Naive B cell (primary cell): ENCODE measurements at regions not wholly inside any gene's neighbourhood (a gene's known extent, or its start where the extent isn't known, plus 50 kb on each side); places are given as distances from the start of the nearest gene placed in this dataset.

ENCODE experiments used
- ATAC-seq, 2 donors: fragments of 150-1000 bp; cut with Tn5 transposase; 2 replicates each; pipeline ENCODE4 v1.10.0; 2021; ENCODE audit warnings: low read depth in 2 of 2, mild to moderate bottlenecking in 2 of 2, moderate library complexity in 2 of 2
- DNase-seq: peaks from one replicate; pipeline ENCODE4 v3.0.0; 2022
- H3K27ac Mint-ChIP-seq, 6 donors: one replicate each; pipeline ENCODE4 v1.8.0; 2020 to 2022; ENCODE audit warnings: mild to moderate bottlenecking in 6 of 6, mixed read lengths in 6 of 6, moderate library complexity in 5 of 6, inconsistent platforms in 2 of 6
- H3K27me3 Mint-ChIP-seq, 3 donors: one replicate each; pipeline ENCODE4 v1.8.0; 2021 to 2022; ENCODE audit warnings: mixed read lengths in 3 of 3, mild to moderate bottlenecking in 1 of 3
- H3K36me3 Mint-ChIP-seq, 2 donors: one replicate each; pipeline ENCODE4 v1.8.0; 2020 to 2022; ENCODE audit warnings: mixed read lengths in 2 of 2, inconsistent platforms in 1 of 2, mild to moderate bottlenecking in 1 of 2
- H3K4me1 Mint-ChIP-seq, 3 donors: one replicate each; pipeline ENCODE4 v1.8.0; 2020 to 2022; ENCODE audit warnings: mixed read lengths in 3 of 3, inconsistent platforms in 1 of 3, mild to moderate bottlenecking in 1 of 3, moderate library complexity in 1 of 3
- H3K4me3 Mint-ChIP-seq, 8 donors: one replicate each; pipeline ENCODE4 v1.8.0; 2020 to 2022; ENCODE audit warnings: mild to moderate bottlenecking in 8 of 8, mixed read lengths in 8 of 8, moderate library complexity in 8 of 8, inconsistent platforms in 2 of 8
- H3K9me3 Mint-ChIP-seq, 7 donors: one replicate each; pipeline ENCODE4 v1.8.0; 2020 to 2022; ENCODE audit warnings: mixed read lengths in 7 of 7, mild to moderate bottlenecking in 5 of 7, inconsistent platforms in 2 of 7, moderate library complexity in 1 of 7

DNA sequence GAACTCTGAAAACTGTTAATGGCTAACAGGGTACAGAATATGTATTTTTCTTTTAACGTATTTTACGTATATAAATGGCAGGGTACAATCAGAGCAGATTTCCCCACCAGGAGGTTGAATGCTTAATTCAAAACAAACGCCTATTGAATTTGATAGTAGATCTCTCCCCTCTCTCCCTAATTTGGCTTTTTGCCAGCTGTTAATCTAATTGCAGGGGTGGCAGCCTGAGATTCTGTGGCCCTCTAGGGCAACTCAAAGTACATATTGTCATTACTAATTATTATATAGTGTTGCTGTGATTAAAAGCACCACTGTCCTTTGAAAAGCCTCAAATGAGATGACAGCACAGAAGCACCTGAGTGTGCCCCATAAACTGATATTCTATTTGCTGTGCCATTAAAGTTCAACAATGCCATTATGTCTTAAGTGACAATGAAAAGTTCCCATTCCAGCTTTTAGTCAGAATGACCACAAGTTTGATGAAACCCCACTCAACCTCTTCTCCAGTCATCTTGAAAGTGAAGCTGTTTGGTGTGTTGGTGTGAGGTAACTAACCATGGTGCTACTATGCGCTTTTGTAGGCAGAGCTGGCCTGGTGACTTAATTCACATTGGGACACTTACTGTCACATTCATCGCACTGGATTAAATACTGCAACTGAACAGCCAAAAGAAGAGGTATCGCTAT lies 351.4 kb downstream of the KCNRG start:
- peak overlapping the region in 1 of 8 donors; percentile 56 for H3K4me3 Mint-ChIP-seq
- H3K9me3 Mint-ChIP-seq: peaks cover 0 to 6% (median 0%) of the 10 kb centered on the region in 7 donors
- H3K27ac Mint-ChIP-seq: peak overlapping the region in 1 of 6 donors; percentile 7
- DNase-seq (no peak), ATAC-seq (no peak)
- no peaks in the 10 kb centered on the region for H3K36me3 Mint-ChIP-seq
- peaks cover 22 to 26% (median 25%) of the 10 kb centered on the region in 3 donors for H3K4me1 Mint-ChIP-seq
- H3K27me3 Mint-ChIP-seq: no peaks in the 10 kb centered on the region

DNA sequence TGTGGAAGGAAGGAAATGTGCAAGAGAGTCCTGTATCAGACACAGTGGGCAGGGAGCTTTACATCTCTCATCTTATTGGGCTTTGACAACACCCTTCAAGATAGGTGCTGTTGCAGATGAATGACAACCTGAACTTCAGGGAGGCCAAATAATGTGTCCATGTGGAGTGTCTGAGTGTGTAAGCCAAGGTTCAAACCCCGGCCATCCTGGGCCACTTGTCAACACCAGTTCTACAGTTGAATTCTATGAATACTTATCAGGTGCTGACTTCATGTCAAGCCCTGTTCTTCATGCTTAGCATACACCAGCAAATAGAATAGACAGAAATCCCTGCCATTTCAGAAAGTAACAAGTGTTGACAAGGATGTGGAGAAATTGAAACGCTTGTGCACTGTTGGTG lies 354.4 kb downstream of the KCNRG start:
- peak overlapping the region in 1 of 6 donors; percentile 34 for H3K27ac Mint-ChIP-seq
- H3K36me3 Mint-ChIP-seq: no peaks in the 10 kb centered on the region
- no peak for DNase-seq
- peaks cover 0 to 6% (median 0%) of the 10 kb centered on the region in 7 donors for H3K9me3 Mint-ChIP-seq
- no peaks in the 10 kb centered on the region for H3K27me3 Mint-ChIP-seq
- no peak for ATAC-seq
- peaks cover 22 to 26% (median 25%) of the 10 kb centered on the region in 3 donors for H3K4me1 Mint-ChIP-seq
- no peak overlapping the region for H3K4me3 Mint-ChIP-seq

DNA sequence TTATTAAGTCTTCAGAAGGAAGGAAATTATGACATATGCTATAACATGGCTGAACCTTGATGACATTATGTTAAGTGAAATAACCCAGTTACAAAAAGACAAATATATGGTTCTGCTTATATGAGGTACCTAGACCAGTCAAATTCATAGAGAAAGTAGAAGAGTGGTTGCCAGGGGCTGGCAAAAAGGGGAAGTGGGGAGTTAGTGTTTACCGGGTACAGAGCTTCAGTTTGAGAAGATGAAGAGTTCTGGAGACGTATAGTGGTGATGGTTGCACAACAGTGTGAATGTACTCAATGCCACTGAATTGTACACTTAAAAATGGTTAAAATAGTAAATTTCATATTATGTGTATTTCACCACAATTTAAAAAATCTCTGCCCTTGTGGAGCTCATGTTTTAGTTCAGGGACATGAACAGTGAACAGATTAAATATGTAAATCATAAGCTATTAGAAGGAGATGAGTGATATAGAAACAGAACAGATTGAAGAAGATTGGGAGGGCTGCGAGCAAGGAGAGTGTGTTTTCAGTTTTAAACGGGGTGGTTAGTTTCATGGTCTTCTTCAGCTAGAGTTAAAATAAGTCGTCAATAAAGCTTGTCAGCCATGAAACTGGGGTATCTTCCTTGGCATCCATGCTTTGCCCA lies 355.2 kb downstream of the KCNRG start:
- H3K9me3 Mint-ChIP-seq: peaks cover 0 to 6% (median 0%) of the 10 kb centered on the region in 7 donors
- peak overlapping the region; percentile 4 to 95 (median 20) for H3K27ac Mint-ChIP-seq
- H3K36me3 Mint-ChIP-seq: no peaks in the 10 kb centered on the region
- H3K4me3 Mint-ChIP-seq: peak overlapping the region in 6 of 8 donors; percentile 1 to 50 (median 40)
- ATAC-seq: peak; percentile 96 to 98
- DNase-seq: peak; percentile 57
- no peaks in the 10 kb centered on the region for H3K27me3 Mint-ChIP-seq
- H3K4me1 Mint-ChIP-seq: peaks cover 21 to 26% (median 22%) of the 10 kb centered on the region in 3 donors

DNA sequence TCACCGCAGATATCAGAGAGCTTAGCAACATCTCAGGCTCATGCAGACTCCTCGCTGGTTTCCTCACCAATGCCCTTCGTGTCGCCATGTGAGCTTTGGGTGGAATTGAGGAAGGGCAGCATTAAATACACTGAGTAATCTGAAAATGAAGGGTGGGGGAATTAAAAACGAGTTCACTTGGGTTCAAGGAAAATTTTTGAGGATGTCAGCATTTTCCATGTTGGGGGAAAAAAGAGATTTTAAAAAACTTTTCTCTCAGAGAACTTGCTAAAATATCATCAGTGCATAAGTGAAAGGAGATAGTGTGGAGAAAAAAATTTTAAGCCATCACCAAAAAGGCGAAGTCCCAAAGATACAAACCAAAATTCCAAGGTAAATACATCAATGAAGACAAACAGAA lies 359.3 kb downstream of the KCNRG start:
- no peaks in the 10 kb centered on the region for H3K27me3 Mint-ChIP-seq
- H3K36me3 Mint-ChIP-seq: no peaks in the 10 kb centered on the region
- DNase-seq (no peak), ATAC-seq (no peak)
- peak overlapping the region in 1 of 6 donors; percentile 44 for H3K27ac Mint-ChIP-seq
- H3K4me1 Mint-ChIP-seq: peaks cover 15 to 21% (median 17%) of the 10 kb centered on the region in 3 donors
- H3K4me3 Mint-ChIP-seq: no peak overlapping the region
- peaks cover 0 to 6% (median 1%) of the 10 kb centered on the region in 7 donors for H3K9me3 Mint-ChIP-seq

DNA sequence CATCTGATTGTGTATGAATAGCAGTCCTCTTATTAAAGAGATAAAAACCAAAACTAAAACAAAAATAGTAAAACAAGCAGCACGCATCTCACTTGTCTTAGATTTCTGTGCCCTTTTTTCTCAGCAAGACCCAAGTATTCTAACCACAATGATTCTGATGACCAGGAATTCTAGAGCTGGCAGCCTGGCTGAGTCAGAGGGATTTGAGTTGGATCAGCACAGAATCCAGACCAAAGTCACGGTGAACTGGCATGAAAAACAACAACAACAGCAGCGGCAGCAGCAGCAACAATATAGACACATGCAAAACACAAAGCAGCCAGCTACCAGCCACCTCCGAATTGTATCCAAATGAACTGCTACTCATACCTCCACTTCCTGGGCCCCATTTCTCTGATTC lies 360.5 kb downstream of the KCNRG start:
- H3K27me3 Mint-ChIP-seq: no peaks in the 10 kb centered on the region
- peaks cover 7 to 8% of the 10 kb centered on the region in 2 donors for H3K36me3 Mint-ChIP-seq
- ATAC-seq: no peak
- peaks cover 4 to 15% (median 7%) of the 10 kb centered on the region in 7 donors for H3K9me3 Mint-ChIP-seq
- H3K4me1 Mint-ChIP-seq: peaks cover 3 to 8% (median 4%) of the 10 kb centered on the region in 3 donors
- no peak for DNase-seq
- no peak overlapping the region for H3K4me3 Mint-ChIP-seq
- peak overlapping the region in 1 of 6 donors; percentile 34 for H3K27ac Mint-ChIP-seq

DNA sequence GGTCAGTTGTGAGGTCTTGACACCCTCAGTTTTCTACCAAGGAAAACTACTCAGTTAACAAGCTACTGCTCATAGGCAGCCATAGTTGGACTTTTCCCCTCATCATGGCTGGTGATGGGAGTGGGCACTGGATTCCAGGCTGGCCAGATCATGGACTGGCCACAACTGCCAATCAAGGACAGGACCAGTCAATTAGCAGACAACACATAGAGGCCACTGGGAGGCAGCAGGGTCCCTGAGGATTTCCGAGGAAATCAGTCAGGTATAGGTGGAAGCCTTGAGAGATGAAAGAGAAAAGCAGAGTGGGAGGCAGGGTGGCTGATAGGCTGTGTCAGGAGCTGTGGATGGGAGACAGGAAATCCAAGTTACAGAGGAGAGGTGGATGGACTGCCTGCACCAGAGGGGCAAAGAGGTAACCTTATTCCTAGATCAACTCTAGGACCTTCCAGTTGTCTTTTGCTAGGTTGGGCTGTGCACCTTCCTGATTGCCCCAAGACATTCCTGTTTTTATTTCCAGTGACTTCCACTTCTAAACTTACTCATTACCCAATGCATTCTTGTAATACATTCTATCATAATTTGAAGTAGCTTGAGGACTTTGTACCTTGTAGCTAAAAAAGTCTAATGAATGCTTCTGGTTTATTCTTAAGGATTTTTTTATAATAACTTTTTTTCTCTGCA lies 361.8 kb downstream of the KCNRG start:
- no peak for DNase-seq
- no peak for ATAC-seq
- Mint-ChIP-seq H3K27ac (no peak overlapping the region), H3K36me3 (peaks cover 12 to 15% of the 10 kb centered on the region in 2 donors), H3K4me3 (no peak overlapping the region), H3K4me1 (peaks cover 0 to 3% (median 0%) of the 10 kb centered on the region in 3 donors), H3K27me3 (no peaks in the 10 kb centered on the region), H3K9me3 (peaks cover 8 to 27% (median 15%) of the 10 kb centered on the region in 7 donors)

DNA sequence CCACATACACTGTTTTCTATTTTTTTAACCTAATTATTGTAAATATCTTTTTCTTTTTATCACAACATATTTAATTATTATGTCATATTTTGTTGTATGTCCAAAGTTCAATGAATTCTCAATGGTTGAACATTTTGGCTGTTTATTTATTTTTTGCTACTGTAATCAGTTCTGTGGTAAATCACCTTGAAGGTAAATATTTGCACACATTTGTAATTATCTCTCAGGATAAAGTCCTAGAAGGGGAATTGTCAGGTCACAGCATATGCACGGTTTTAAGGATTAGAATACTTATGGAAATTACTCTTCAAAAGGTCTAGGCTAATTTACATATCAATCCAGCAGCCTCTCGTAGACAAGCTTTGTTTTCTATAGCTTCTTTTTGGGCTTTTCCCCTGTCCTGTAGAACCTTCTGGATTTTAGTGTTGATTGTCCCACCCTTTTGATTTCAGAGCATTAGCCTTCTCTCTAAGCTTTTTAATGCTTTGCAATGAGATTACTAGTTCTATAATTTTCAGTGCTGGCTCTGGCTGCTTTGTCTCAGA lies 362.6 kb downstream of the KCNRG start:
- no peaks in the 10 kb centered on the region for H3K27me3 Mint-ChIP-seq
- H3K36me3 Mint-ChIP-seq: peaks cover 12 to 15% of the 10 kb centered on the region in 2 donors
- DNase-seq (no peak), ATAC-seq (no peak)
- H3K4me3 Mint-ChIP-seq: no peak overlapping the region
- no peak overlapping the region for H3K27ac Mint-ChIP-seq
- H3K4me1 Mint-ChIP-seq: peaks cover 0 to 3% (median 0%) of the 10 kb centered on the region in 3 donors
- peaks cover 8 to 35% (median 15%) of the 10 kb centered on the region in 7 donors for H3K9me3 Mint-ChIP-seq

DNA sequence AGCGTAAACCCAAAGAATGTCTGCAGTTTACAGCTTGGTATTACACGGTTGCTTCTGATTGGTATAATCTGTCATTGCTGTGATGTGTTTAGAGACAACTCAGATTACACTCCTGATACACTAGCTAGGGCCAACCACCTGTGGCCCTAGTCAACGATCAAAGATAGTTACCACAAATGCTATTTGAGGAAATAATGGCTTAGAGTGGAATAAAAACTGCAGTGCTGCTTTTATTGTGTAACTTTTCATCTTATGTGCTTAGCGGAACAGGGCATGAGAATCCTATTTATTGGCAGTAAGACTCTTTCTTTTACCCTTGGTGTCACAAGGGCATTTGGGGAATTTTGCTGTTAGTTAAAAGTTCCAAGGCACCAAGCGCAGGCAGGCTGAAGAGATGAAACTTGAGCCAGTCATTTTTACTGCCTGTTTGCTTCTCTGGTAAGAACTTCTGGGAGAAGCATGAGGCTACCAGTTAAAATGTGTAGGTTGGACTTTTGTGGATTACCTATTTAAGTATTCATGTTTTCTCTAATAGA lies 363.3 kb downstream of the KCNRG start:
- H3K9me3 Mint-ChIP-seq: peaks cover 8 to 35% (median 15%) of the 10 kb centered on the region in 7 donors
- peaks cover 0 to 3% (median 0%) of the 10 kb centered on the region in 3 donors for H3K4me1 Mint-ChIP-seq
- H3K36me3 Mint-ChIP-seq: peaks cover 12 to 15% of the 10 kb centered on the region in 2 donors
- no peak overlapping the region for H3K4me3 Mint-ChIP-seq
- no peak overlapping the region for H3K27ac Mint-ChIP-seq
- no peaks in the 10 kb centered on the region for H3K27me3 Mint-ChIP-seq
- ATAC-seq (no peak), DNase-seq (no peak)

DNA sequence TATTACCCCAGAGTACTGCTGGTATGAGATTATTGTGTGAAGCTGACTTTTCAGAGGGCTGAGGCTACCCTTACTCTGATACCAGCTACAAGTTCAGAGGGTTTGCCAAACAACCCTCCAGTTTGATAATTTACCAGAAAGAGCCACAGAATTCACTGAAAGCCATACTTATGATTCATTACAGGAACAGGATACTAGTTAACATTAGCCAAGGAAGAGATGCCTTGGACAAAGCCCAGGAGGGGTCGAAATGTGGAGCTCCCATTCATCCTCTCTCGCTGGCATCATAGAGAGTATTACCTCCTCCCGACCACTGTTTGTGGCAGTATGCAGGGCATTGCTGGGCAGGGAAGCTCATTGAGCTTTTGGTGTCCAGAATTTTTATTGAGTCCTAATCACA lies 364.3 kb downstream of the KCNRG start:
- H3K36me3 Mint-ChIP-seq: peaks cover 12 to 15% of the 10 kb centered on the region in 2 donors
- ATAC-seq (no peak), DNase-seq (no peak)
- H3K9me3 Mint-ChIP-seq: peaks cover 8 to 35% (median 15%) of the 10 kb centered on the region in 7 donors
- H3K27ac Mint-ChIP-seq: no peak overlapping the region
- peaks cover 0 to 3% (median 0%) of the 10 kb centered on the region in 3 donors for H3K4me1 Mint-ChIP-seq
- no peak overlapping the region for H3K4me3 Mint-ChIP-seq
- H3K27me3 Mint-ChIP-seq: no peaks in the 10 kb centered on the region

DNA sequence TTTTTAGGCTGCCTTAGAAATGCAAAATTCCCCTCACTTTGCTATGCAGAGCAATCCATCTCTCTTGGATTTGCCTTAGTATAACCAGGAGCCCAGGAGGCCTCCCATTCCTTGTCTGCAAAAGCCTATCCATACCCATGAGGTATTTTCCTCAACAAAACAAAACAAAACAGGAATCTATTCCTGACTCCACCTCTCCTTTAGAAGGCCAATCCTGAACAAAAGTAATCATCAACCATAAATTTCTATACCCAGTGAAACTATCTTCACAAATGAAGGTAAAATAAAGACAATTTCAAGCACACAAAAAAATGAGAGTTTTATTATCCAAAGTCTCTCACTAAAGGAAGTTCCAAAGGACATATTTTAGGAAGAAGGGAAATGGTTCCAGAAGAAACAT lies 365.7 kb downstream of the KCNRG start:
- DNase-seq (no peak), ATAC-seq (no peak)
- Mint-ChIP-seq H3K4me1 (peaks cover 0 to 3% (median 0%) of the 10 kb centered on the region in 3 donors), H3K27ac (peak overlapping the region in 1 of 6 donors; percentile 27), H3K9me3 (peaks cover 8 to 35% (median 15%) of the 10 kb centered on the region in 7 donors), H3K4me3 (no peak overlapping the region), H3K27me3 (no peaks in the 10 kb centered on the region), H3K36me3 (peaks cover 12 to 15% of the 10 kb centered on the region in 2 donors)

DNA sequence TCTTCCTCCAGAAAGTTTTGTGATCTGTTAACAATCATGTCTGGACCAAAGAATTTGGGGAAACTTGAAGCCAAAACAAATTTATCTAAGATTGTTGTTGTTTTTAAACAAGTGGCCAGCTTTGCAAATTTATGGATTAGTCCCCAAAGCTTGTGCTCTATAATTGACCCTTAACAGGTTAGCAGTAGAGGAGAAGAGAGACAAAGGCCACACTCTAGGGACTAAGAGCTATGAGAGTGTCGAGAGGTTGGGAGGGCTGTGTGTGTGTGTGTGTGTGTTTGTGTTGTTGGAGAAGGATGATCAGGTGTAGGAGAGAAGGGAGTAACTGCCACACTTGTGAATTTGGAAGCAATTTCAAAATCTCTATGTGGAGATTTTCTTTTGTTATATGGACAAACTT lies 367.3 kb downstream of the KCNRG start:
- peaks cover 0 to 4% (median 0%) of the 10 kb centered on the region in 3 donors for H3K4me1 Mint-ChIP-seq
- peak overlapping the region in 1 of 8 donors; percentile 69 for H3K4me3 Mint-ChIP-seq
- H3K27ac Mint-ChIP-seq: no peak overlapping the region
- H3K36me3 Mint-ChIP-seq: peaks cover 12 to 15% of the 10 kb centered on the region in 2 donors
- H3K9me3 Mint-ChIP-seq: peaks cover 8 to 35% (median 15%) of the 10 kb centered on the region in 7 donors
- no peaks in the 10 kb centered on the region for H3K27me3 Mint-ChIP-seq
- ATAC-seq (no peak), DNase-seq (no peak)

DNA sequence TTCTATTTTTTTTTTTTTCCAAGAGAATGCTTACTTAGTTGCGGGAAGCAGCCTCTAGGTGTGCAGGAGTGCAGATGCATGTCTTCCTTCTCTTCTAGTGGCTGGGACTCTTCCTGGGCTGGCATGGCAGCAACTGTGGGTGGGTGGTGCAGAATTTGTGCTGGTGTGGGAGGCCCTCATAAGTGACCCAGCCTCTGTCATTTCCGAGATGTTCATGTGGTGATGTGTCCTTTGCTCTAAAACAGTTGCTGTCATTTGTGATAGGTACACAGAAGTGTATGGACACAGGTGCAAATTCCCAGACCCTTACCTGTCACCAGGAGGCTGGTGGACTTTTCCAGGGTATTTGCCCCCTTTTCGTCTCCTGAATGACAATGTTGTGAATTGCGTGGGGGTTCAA lies 367.7 kb downstream of the KCNRG start:
- Mint-ChIP-seq H3K4me3 (no peak overlapping the region), H3K27me3 (no peaks in the 10 kb centered on the region), H3K9me3 (peaks cover 8 to 35% (median 15%) of the 10 kb centered on the region in 7 donors), H3K36me3 (peaks cover 12 to 15% of the 10 kb centered on the region in 2 donors), H3K27ac (no peak overlapping the region), H3K4me1 (peaks cover 0 to 4% (median 0%) of the 10 kb centered on the region in 3 donors)
- ATAC-seq: no peak
- DNase-seq: no peak

DNA sequence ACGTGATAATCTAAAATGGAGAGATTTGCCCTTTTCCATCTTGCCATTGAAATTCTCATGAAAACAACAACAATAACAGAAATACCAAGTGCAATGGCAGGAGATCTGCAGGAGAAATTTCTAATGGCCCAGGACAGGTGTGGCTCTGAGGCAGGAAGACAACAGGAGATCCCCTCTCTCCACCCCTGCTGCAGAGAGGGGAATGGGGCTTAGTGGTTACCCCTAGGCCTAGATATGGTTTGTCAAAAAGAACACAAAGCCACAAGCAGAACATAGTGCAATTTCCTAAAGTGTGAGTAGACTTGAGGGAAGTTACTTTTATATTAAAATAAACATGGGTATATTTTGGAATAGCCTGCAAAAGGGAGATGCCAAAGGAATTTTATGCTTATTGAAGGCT lies 369.5 kb downstream of the KCNRG start:
- Mint-ChIP-seq H3K4me1 (peaks cover 0 to 4% (median 0%) of the 10 kb centered on the region in 3 donors), H3K27me3 (no peaks in the 10 kb centered on the region), H3K4me3 (no peak overlapping the region), H3K9me3 (peaks cover 8 to 28% (median 15%) of the 10 kb centered on the region in 7 donors), H3K27ac (no peak overlapping the region), H3K36me3 (peaks cover 12 to 15% of the 10 kb centered on the region in 2 donors)
- DNase-seq (no peak), ATAC-seq (no peak)
